SK-N-SH (cell line): ENCODE measurements at regions not wholly inside any gene's neighbourhood (a gene's known extent, or its start where the extent isn't known, plus 50 kb on each side); places are given as distances from the start of the nearest gene placed in this dataset.

ENCODE experiments used
- CTCF ChIA-PET: fragments of 300-600, 350-600 bp; formaldehyde crosslinking; extraction: SDS; loops from one replicate; lab custom pipeline; 2021; lab: Yijun Ruan, JAX
- POLR2A ChIA-PET: fragments of 350-600 bp; sonication (Branson Sonifier 250); formaldehyde crosslinking; extraction: SDS; loops from one replicate; lab custom pipeline; 2020; ENCODE audit warnings: antibody characterized with exemption, inconsistent platforms; lab: Yijun Ruan, JAX
- DNase-seq: peaks from one replicate; pipeline ENCODE4 v3.0.0; 2012
- H2AFZ ChIP-seq: fragments of 200-600 bp; sonication (generic); 2 replicates; pipeline ENCODE4 v1.8.1; 2016; ENCODE audit warnings: antibody characterized with exemption, mild to moderate bottlenecking, low read depth
- H3F3A ChIP-seq: fragments of 200-600 bp; sonication (generic); replicated peaks from 2 replicates; pipeline ENCODE3; 2016; ENCODE audit warnings: antibody characterized with exemption, mild to moderate bottlenecking; ENCODE audit not compliant: insufficient read depth
- H3K27ac ChIP-seq, 2 experiments: fragments of 200-500 bp in 1 of 2; fragments of 200-600 bp in 1 of 2; sonication (Bioruptor generic) in 1 of 2; sonication (generic), shearing (Covaris generic) in 1 of 2; 2 replicates each; pipeline versions ENCODE4 v1.5.1 to v1.6.1; 2014 to 2016; ENCODE audit warnings: low read depth in 2 of 2, inconsistent platforms in 1 of 2, low read length in 1 of 2, mild to moderate bottlenecking in 1 of 2, mixed read lengths in 1 of 2
- H3K27me3 ChIP-seq: fragments of 200-600 bp; sonication (generic), shearing (Covaris generic); 2 replicates; pipeline ENCODE4 v1.6.1; 2016; ENCODE audit warnings: mixed run types; ENCODE audit not compliant: insufficient read depth
- H3K36me3 ChIP-seq, 2 experiments: fragments of 200-500 bp in 1 of 2; fragments of 200-600 bp in 1 of 2; sonication (Bioruptor generic) in 1 of 2; sonication (generic) in 1 of 2; replicated peaks in 1 of 2; 2 replicates each; pipeline versions ENCODE3 to v1.5.1; 2014 to 2016; ENCODE audit warnings: low read length in 1 of 2, mild to moderate bottlenecking in 1 of 2; ENCODE audit not compliant: insufficient read depth in 2 of 2, control insufficient read depth in 1 of 2
- H3K4me1 ChIP-seq, 2 experiments: fragments of 200-500 bp in 1 of 2; fragments of 200-600 bp in 1 of 2; sonication (Bioruptor generic) in 1 of 2; sonication (generic), shearing (Covaris generic) in 1 of 2; 2 replicates each; pipeline versions ENCODE4 v1.5.1 to v1.6.1; 2014 to 2016; ENCODE audit warnings: low read depth in 1 of 2, low read length in 1 of 2, mixed run types in 1 of 2; ENCODE audit not compliant: insufficient read depth in 2 of 2, control insufficient read depth in 1 of 2
- H3K4me2 ChIP-seq: fragments of 200-600 bp; sonication (generic), shearing (Covaris generic); 2 replicates; pipeline ENCODE4 v1.6.1; 2017; ENCODE audit warnings: mixed run types
- H3K4me3 ChIP-seq, 2 experiments: fragments of 200-500 bp in 1 of 2; fragments of 200-600 bp in 1 of 2; sonication (Bioruptor generic) in 1 of 2; sonication (generic), shearing (Covaris generic) in 1 of 2; 2 replicates each; pipeline versions ENCODE4 v1.5.1 to v1.8.1; 2014 to 2016; ENCODE audit warnings: low read depth in 2 of 2, inconsistent platforms in 1 of 2, low read length in 1 of 2, mild to moderate bottlenecking in 1 of 2, mixed read lengths in 1 of 2, moderate library complexity in 1 of 2
- H3K79me2 ChIP-seq: fragments of 200-600 bp; sonication (generic); 2 replicates; pipeline ENCODE4 v1.8.1; 2017; ENCODE audit warnings: mild to moderate bottlenecking; ENCODE audit not compliant: insufficient read depth
- H3K9ac ChIP-seq: fragments of 200-600 bp; sonication (generic); 2 replicates; pipeline ENCODE4 v1.6.1; 2017; ENCODE audit warnings: mixed run types
- H3K9me2 ChIP-seq: fragments of 200-600 bp; sonication (generic); 2 replicates; pipeline ENCODE4 v1.6.1; 2017; ENCODE audit warnings: mixed run types
- H3K9me3 ChIP-seq: fragments of 200-600 bp; sonication (generic); 2 replicates; pipeline ENCODE4 v1.6.1; 2017; ENCODE audit warnings: mixed run types, mild to moderate bottlenecking, moderate library complexity
- H4K20me1 ChIP-seq: fragments of 200-600 bp; sonication (generic); 2 replicates; pipeline ENCODE4 v1.6.1; 2017; ENCODE audit warnings: mild to moderate bottlenecking, mixed run types; ENCODE audit not compliant: insufficient read depth
- ELF1 ChIP-seq: IDR thresholded peaks from 2 replicates; pipeline ENCODE4 v1.4.0; 2012
- FOSL2 ChIP-seq: IDR thresholded peaks from 2 replicates; pipeline ENCODE4 v1.4.0; 2012; ENCODE audit warnings: low read depth, mild to moderate bottlenecking, moderate library complexity, borderline replicate concordance
- FOXJ3 ChIP-seq: sonication (generic); formaldehyde crosslinking; IDR thresholded peaks from 2 replicates; pipeline ENCODE4 v1.5.1; 2020; ENCODE audit warnings: mild to moderate bottlenecking, missing genetic modification reagents
- FOXM1 ChIP-seq: IDR thresholded peaks from 2 replicates; pipeline ENCODE4 v1.4.0; 2012; ENCODE audit warnings: low read depth, mild to moderate bottlenecking
- GABPA ChIP-seq: IDR thresholded peaks from 2 replicates; pipeline ENCODE4 v1.4.0; 2012; ENCODE audit warnings: low read depth, mild to moderate bottlenecking
- JUND ChIP-seq: IDR thresholded peaks from 2 replicates; pipeline ENCODE4 v1.4.0; 2012
- MXI1 ChIP-seq: IDR thresholded peaks from 2 replicates; pipeline ENCODE4 v1.6.1; 2012; ENCODE audit warnings: mild to moderate bottlenecking, low read depth, low read length, improper control_type of control experiment
- NRF1 ChIP-seq: IDR thresholded peaks from 2 replicates; pipeline ENCODE4 v1.6.1; 2012; ENCODE audit warnings: low read depth, mild to moderate bottlenecking, low read length
- POLR2AphosphoS5 ChIP-seq: IDR thresholded peaks from 2 replicates; pipeline ENCODE4 v1.6.1; 2012; ENCODE audit warnings: low read depth, low read length
- RAD21 ChIP-seq: IDR thresholded peaks from 2 replicates; pipeline ENCODE4 v1.6.1; 2012; ENCODE audit warnings: mild to moderate bottlenecking, low read length
- RCOR1 ChIP-seq: fragments of 150-350 bp; IDR thresholded peaks from 2 replicates; pipeline ENCODE4 v1.6.1; 2017; ENCODE audit warnings: antibody characterized with exemption, low read length
- RFX5 ChIP-seq: IDR thresholded peaks from 2 replicates; pipeline ENCODE4 v1.6.1; 2012; ENCODE audit warnings: mild to moderate bottlenecking, improper control_type of control experiment, low read length
- RXRA ChIP-seq: IDR thresholded peaks from 2 replicates; pipeline ENCODE4 v1.4.0; 2012; ENCODE audit warnings: low read depth, mild to moderate bottlenecking, borderline replicate concordance
- SIN3A ChIP-seq: IDR thresholded peaks from 2 replicates; pipeline ENCODE4 v1.6.1; 2012; ENCODE audit warnings: low read depth, mild to moderate bottlenecking, low read length, moderate library complexity, borderline replicate concordance
- TCF12 ChIP-seq: IDR thresholded peaks from 2 replicates; pipeline ENCODE4 v1.4.0; 2012
- YY1 ChIP-seq: IDR thresholded peaks from 2 replicates; pipeline ENCODE4 v1.4.0; 2012; ENCODE audit warnings: low read depth, mild to moderate bottlenecking
- TF ChIP-seq, protein P1 (sequence below): IDR thresholded peaks from 2 replicates; pipeline ENCODE4 v1.4.0; 2012; ENCODE audit warnings: low read depth, borderline replicate concordance
- TF ChIP-seq, protein P2 (sequence below): fragments of 150-350 bp; IDR thresholded peaks from 2 replicates; pipeline ENCODE4 v1.6.1; 2016; ENCODE audit warnings: mild to moderate bottlenecking, low read depth, low read length
- TF ChIP-seq, protein P3 (sequence below): IDR thresholded peaks from 2 replicates; pipeline ENCODE4 v1.6.1; 2012; ENCODE audit warnings: mild to moderate bottlenecking, low read depth, low read length, moderate library complexity
- TF ChIP-seq, protein P4 (sequence below): fragments of 150-350 bp; IDR thresholded peaks from 2 replicates; pipeline ENCODE4 v1.6.1; 2017; ENCODE audit warnings: antibody characterized with exemption, low read length, low read depth, borderline replicate concordance

DNA sequence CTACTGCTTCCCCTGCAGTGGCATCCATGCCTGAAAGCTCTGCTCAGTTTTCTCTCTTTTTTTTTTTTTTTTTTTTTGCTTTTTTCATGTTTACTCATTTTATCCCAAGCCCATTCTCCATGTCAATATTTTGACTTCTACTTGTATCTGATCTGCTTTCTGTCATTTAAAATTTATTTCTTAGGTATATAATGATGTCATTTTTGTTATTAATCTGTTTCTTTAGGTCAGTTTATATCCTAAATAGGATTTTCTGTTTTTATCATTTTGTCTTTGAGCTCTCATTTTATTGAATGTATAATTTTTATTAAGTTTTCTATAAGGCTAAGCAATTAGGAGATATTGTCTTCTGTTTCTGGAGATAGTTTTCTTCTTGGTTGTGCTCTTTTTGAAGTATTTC, 138.5 kb upstream of the PMEPA1 start:
- no peaks in the 10 kb centered on the region for H3K79me2 ChIP-seq
- no peaks in the 10 kb centered on the region for H3K9me2 ChIP-seq
- H3F3A ChIP-seq, result no peaks in the 10 kb centered on the region
- CTCF ChIA-PET, result no interaction called here
- no peak overlapping the region for H3K9ac ChIP-seq
- no peaks in the 10 kb centered on the region for H3K36me3 ChIP-seq
- DNase-seq, result no peak
- no peak overlapping the region for H3K4me2 ChIP-seq
- H2AFZ ChIP-seq, result no peak overlapping the region
- H3K4me3 ChIP-seq, result no peak overlapping the region
- H3K27ac ChIP-seq, result no peak overlapping the region
- POLR2A ChIA-PET, result no interaction called here
- TF ChIP-seq RFX5 (no peak), GABPA (no peak), MXI1 (no peak), RAD21 (no peak), ELF1 (no peak), FOSL2 (no peak), POLR2AphosphoS5 (no peak), YY1 (no peak), RXRA (no peak), JUND (no peak), RCOR1 (no peak), FOXM1 (no peak), SIN3A (no peak), FOXJ3 (CRISPR knock-in tag) (no peak), TCF12 (no peak), NRF1 (no peak)
- TF ChIP-seq, protein P1, sequence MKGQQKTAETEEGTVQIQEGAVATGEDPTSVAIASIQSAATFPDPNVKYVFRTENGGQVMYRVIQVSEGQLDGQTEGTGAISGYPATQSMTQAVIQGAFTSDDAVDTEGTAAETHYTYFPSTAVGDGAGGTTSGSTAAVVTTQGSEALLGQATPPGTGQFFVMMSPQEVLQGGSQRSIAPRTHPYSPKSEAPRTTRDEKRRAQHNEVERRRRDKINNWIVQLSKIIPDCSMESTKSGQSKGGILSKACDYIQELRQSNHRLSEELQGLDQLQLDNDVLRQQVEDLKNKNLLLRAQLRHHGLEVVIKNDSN, result no peak
- TF ChIP-seq, protein P2, sequence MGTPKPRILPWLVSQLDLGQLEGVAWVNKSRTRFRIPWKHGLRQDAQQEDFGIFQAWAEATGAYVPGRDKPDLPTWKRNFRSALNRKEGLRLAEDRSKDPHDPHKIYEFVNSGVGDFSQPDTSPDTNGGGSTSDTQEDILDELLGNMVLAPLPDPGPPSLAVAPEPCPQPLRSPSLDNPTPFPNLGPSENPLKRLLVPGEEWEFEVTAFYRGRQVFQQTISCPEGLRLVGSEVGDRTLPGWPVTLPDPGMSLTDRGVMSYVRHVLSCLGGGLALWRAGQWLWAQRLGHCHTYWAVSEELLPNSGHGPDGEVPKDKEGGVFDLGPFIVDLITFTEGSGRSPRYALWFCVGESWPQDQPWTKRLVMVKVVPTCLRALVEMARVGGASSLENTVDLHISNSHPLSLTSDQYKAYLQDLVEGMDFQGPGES, result no peak
- TF ChIP-seq, protein P3, sequence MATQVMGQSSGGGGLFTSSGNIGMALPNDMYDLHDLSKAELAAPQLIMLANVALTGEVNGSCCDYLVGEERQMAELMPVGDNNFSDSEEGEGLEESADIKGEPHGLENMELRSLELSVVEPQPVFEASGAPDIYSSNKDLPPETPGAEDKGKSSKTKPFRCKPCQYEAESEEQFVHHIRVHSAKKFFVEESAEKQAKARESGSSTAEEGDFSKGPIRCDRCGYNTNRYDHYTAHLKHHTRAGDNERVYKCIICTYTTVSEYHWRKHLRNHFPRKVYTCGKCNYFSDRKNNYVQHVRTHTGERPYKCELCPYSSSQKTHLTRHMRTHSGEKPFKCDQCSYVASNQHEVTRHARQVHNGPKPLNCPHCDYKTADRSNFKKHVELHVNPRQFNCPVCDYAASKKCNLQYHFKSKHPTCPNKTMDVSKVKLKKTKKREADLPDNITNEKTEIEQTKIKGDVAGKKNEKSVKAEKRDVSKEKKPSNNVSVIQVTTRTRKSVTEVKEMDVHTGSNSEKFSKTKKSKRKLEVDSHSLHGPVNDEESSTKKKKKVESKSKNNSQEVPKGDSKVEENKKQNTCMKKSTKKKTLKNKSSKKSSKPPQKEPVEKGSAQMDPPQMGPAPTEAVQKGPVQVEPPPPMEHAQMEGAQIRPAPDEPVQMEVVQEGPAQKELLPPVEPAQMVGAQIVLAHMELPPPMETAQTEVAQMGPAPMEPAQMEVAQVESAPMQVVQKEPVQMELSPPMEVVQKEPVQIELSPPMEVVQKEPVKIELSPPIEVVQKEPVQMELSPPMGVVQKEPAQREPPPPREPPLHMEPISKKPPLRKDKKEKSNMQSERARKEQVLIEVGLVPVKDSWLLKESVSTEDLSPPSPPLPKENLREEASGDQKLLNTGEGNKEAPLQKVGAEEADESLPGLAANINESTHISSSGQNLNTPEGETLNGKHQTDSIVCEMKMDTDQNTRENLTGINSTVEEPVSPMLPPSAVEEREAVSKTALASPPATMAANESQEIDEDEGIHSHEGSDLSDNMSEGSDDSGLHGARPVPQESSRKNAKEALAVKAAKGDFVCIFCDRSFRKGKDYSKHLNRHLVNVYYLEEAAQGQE, result no peak
- TF ChIP-seq, protein P4, sequence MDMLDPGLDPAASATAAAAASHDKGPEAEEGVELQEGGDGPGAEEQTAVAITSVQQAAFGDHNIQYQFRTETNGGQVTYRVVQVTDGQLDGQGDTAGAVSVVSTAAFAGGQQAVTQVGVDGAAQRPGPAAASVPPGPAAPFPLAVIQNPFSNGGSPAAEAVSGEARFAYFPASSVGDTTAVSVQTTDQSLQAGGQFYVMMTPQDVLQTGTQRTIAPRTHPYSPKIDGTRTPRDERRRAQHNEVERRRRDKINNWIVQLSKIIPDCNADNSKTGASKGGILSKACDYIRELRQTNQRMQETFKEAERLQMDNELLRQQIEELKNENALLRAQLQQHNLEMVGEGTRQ, result no peak
- H3K4me1 ChIP-seq, result peaks cover 0 to 18% of the 10 kb centered on the region in 2 experiments; a peak in 1 of 4 replicates
- H3K9me3 ChIP-seq, result no peaks in the 10 kb centered on the region
- H4K20me1 ChIP-seq, result no peaks in the 10 kb centered on the region
- H3K27me3 ChIP-seq, result no peaks in the 10 kb centered on the region
